ENCODE measurements at regions not wholly inside any gene's neighbourhood (a gene's known extent, or its start where the extent isn't known, plus 50 kb on each side); places are given as distances from the start of the nearest gene placed in this dataset.
"Not testable (repeated sequence)": the region's sequence is repeated elsewhere in the genome, so short reads cannot be mapped to it uniquely, and the experiment has no call there.

- no peak for DNase-seq
These were observed 364.3 kb upstream of the MAN1A1 start for GRCh38 chr6:119713903-119714302.

- no peak for DNase-seq
These were observed 337.1 kb upstream of the MAN1A1 start for GRCh38 chr6:119686644-119687043.

- DNase-seq = no peak
These were observed 336.7 kb upstream of the MAN1A1 start for GRCh38 chr6:119686240-119686639.

GRCh38 chr6:119683671-119684070 lies 334.1 kb upstream of the MAN1A1 start:
- no peak for DNase-seq

- DNase-seq = no peak
These were observed 333.5 kb upstream of the MAN1A1 start for GRCh38 chr6:119683031-119683430.

GRCh38 chr6:119678961-119679360 lies 329.4 kb upstream of the MAN1A1 start:
- no peak for DNase-seq

- DNase-seq = no peak
These were observed 327.8 kb upstream of the MAN1A1 start for GRCh38 chr6:119677384-119677783.

GRCh38 chr6:119676961-119677360 lies 327.4 kb upstream of the MAN1A1 start:
- DNase-seq = no peak

GRCh38 chr6:119676230-119676629 lies 326.7 kb upstream of the MAN1A1 start:
- DNase-seq = peak in 1 of 5 experiments; percentile 2

GRCh38 chr6:119673741-119674140 lies 324.2 kb upstream of the MAN1A1 start:
- no peak for DNase-seq

GRCh38 chr6:119672725-119673124 lies 323.2 kb upstream of the MAN1A1 start:
- DNase-seq = no peak

GRCh38 chr6:119671105-119671504 lies 321.5 kb upstream of the MAN1A1 start:
- no peak for DNase-seq

- peak in 1 of 5 experiments; percentile 30 for DNase-seq
These were observed 319.7 kb upstream of the MAN1A1 start for GRCh38 chr6:119669221-119669620.

- not testable (repeated sequence) for DNase-seq
These were observed 315.9 kb upstream of the MAN1A1 start for GRCh38 chr6:119665432-119665831.

GRCh38 chr6:119661628-119662027 lies 312.1 kb upstream of the MAN1A1 start:
- no peak for DNase-seq

- no peak for DNase-seq
These were observed 311.5 kb upstream of the MAN1A1 start for GRCh38 chr6:119661078-119661477.

GRCh38 chr6:119658917-119659316 lies 309.4 kb upstream of the MAN1A1 start:
- DNase-seq = no peak

GRCh38 chr6:119655124-119655523 lies 305.6 kb upstream of the MAN1A1 start:
- DNase-seq = no peak

GRCh38 chr6:119653329-119653728 lies 303.8 kb upstream of the MAN1A1 start:
- peak in 1 of 5 experiments; percentile 59 for DNase-seq

- DNase-seq = no peak
These were observed 300.0 kb upstream of the MAN1A1 start for GRCh38 chr6:119649531-119649930.

GRCh38 chr6:119647309-119647708 lies 297.7 kb upstream of the MAN1A1 start:
- DNase-seq = no peak

- DNase-seq = no peak
These were observed 294.3 kb upstream of the MAN1A1 start for GRCh38 chr6:119643876-119644275.

GRCh38 chr6:119637768-119638167 lies 288.2 kb upstream of the MAN1A1 start:
- no peak for DNase-seq

GRCh38 chr6:119636060-119636459 lies 286.5 kb upstream of the MAN1A1 start:
- no peak for DNase-seq

GRCh38 chr6:119633461-119633860 lies 283.9 kb upstream of the MAN1A1 start:
- no peak for DNase-seq

Data from T-helper 2 cell (primary cell).